PC-9 (cell line): ENCODE measurements at regions not wholly inside any gene's neighbourhood (a gene's known extent, or its start where the extent isn't known, plus 50 kb on each side); places are given as distances from the start of the nearest gene placed in this dataset.

Experiments used
- CTCF ChIP-seq: fragments of 200-600 bp; sonication (generic); conservative IDR thresholded peaks from 2 replicates; pipeline ENCODE4 v1.6.1; 2017; ENCODE audit warnings: mixed run types, antibody characterized with exemption, mild to moderate bottlenecking, moderate library complexity
- EZH2 ChIP-seq: fragments of 200-600 bp; sonication (generic); IDR thresholded peaks from 2 replicates; pipeline ENCODE4 v1.8.0; 2017; ENCODE audit warnings: antibody characterized with exemption, low read depth

- TF ChIP-seq CTCF (no peak), EZH2 (no peak)
Measured at GRCh38 chr4:79663141-79663540, 255.1 kb upstream of the GK2 start.
